LNCAP (cell line): ENCODE measurements at regions not wholly inside any gene's neighbourhood (a gene's known extent, or its start where the extent isn't known, plus 50 kb on each side); places are given as distances from the start of the nearest gene placed in this dataset.
A peak's percentile ranks its signal among the peaks of the same experiment; 100 is the strongest.

Source experiments
- CTCF ChIP-seq: fragments of 450-650 bp; IDR thresholded peaks from 2 replicates; pipeline ENCODE4 v1.5.1; 2017; ENCODE audit warnings: mild to moderate bottlenecking

- TF ChIP-seq CTCF: no peak
Observed at GRCh38 chr3:130259166-130259874, 86.2 kb upstream of the COL6A5 start.

- no peak for TF ChIP-seq CTCF
Observed at GRCh38 chr3:130260918-130261317, 84.6 kb upstream of the COL6A5 start.

GRCh38 chr3:130263708-130264107 is 81.8 kb upstream of the COL6A5 start:
- no peak for TF ChIP-seq CTCF

- no peak for TF ChIP-seq CTCF
Observed at GRCh38 chr3:130266817-130267216, 78.7 kb upstream of the COL6A5 start.

GRCh38 chr3:130276203-130276803 is 69.2 kb upstream of the COL6A5 start:
- TF ChIP-seq CTCF: peak; percentile 88

GRCh38 chr3:130288670-130289069 is 56.8 kb upstream of the COL6A5 start:
- TF ChIP-seq CTCF: no peak

- no peak for TF ChIP-seq CTCF
Observed at GRCh38 chr3:130291148-130291547, 54.3 kb upstream of the COL6A5 start.
